H9 (cell line): ENCODE measurements at regions not wholly inside any gene's neighbourhood (a gene's known extent, or its start where the extent isn't known, plus 50 kb on each side); places are given as distances from the start of the nearest gene placed in this dataset.

Source experiments
- DNase-seq: peaks from one replicate; pipeline ENCODE4 v3.0.0-alpha.2; 2017
- H2AFZ ChIP-seq: one replicate; pipeline ENCODE4 v1.6.1; 2013; ENCODE audit warnings: mild to moderate bottlenecking, low read length, control low read depth, moderate library complexity
- H2AK5ac ChIP-seq: 2 replicates; pipeline ENCODE4 v1.6.1; 2013; ENCODE audit warnings: low read length, control low read depth, mixed read lengths; ENCODE audit not compliant: insufficient read length
- H2BK120ac ChIP-seq: one replicate; pipeline ENCODE4 v1.6.1; 2013; ENCODE audit warnings: low read depth, mild to moderate bottlenecking, low read length, control low read depth, inconsistent platforms; ENCODE audit not compliant: poor library complexity, severe bottlenecking
- H2BK12ac ChIP-seq: 2 replicates; pipeline ENCODE4 v1.6.1; 2013; ENCODE audit warnings: low read length, control low read depth, mixed read lengths, low read depth; ENCODE audit not compliant: insufficient read length
- H2BK15ac ChIP-seq: 2 replicates; pipeline ENCODE4 v1.6.1; 2013; ENCODE audit warnings: low read depth, low read length, control low read depth
- H2BK20ac ChIP-seq: one replicate; pipeline ENCODE4 v1.6.1; 2013; ENCODE audit warnings: low read depth, mild to moderate bottlenecking, low read length, control low read depth, inconsistent platforms; ENCODE audit not compliant: poor library complexity, severe bottlenecking
- H2BK5ac ChIP-seq: 2 replicates; pipeline ENCODE4 v1.6.1; 2013; ENCODE audit warnings: low read length, control low read depth, mixed read lengths; ENCODE audit not compliant: insufficient read length
- H3K14ac ChIP-seq: 2 replicates; pipeline ENCODE4 v1.6.1; 2013; ENCODE audit warnings: low read length, control low read depth; ENCODE audit not compliant: insufficient read depth
- H3K18ac ChIP-seq: 2 replicates; pipeline ENCODE4 v1.6.1; 2013; ENCODE audit warnings: low read depth, mild to moderate bottlenecking, mixed read lengths, low read length, control low read depth; ENCODE audit not compliant: insufficient read length
- H3K23ac ChIP-seq: 2 replicates; pipeline ENCODE4 v1.6.1; 2013; ENCODE audit warnings: low read length, control low read depth, mixed read lengths, low read depth; ENCODE audit not compliant: insufficient read length
- H3K23me2 ChIP-seq: 2 replicates; pipeline ENCODE4 v1.6.1; 2013; ENCODE audit warnings: low read depth, mild to moderate bottlenecking, mixed read lengths, low read length, control low read depth; ENCODE audit not compliant: insufficient read length, poor library complexity, severe bottlenecking
- H3K27ac ChIP-seq: 2 replicates; pipeline ENCODE4 v1.5.1; 2013; ENCODE audit warnings: low read length, control low read depth, mixed read lengths, low read depth; ENCODE audit not compliant: insufficient read length
- H3K27me3 ChIP-seq: 2 replicates; pipeline ENCODE4 v1.6.1; 2013; ENCODE audit warnings: low read length, control low read depth, inconsistent platforms; ENCODE audit not compliant: insufficient read depth
- H3K4ac ChIP-seq: 2 replicates; pipeline ENCODE4 v1.6.1; 2013; ENCODE audit warnings: low read depth, mild to moderate bottlenecking, control low read depth, inconsistent platforms, low read length, moderate library complexity
- H3K4me1 ChIP-seq: 2 replicates; pipeline ENCODE4 v1.6.1; 2013; ENCODE audit warnings: low read length, control low read depth, inconsistent platforms; ENCODE audit not compliant: insufficient read depth
- H3K4me2 ChIP-seq: 2 replicates; pipeline ENCODE4 v1.6.1; 2013; ENCODE audit warnings: low read length, control low read depth, mixed read lengths; ENCODE audit not compliant: insufficient read length, insufficient read depth
- H3K56ac ChIP-seq: 2 replicates; pipeline ENCODE4 v1.6.1; 2013; ENCODE audit warnings: low read depth, mild to moderate bottlenecking, mixed read lengths, low read length, control low read depth; ENCODE audit not compliant: insufficient read length
- H3K79me1 ChIP-seq: 2 replicates; pipeline ENCODE4 v1.6.1; 2013; ENCODE audit warnings: low read depth, mild to moderate bottlenecking, moderate library complexity, low read length, control low read depth, inconsistent platforms; ENCODE audit not compliant: insufficient read depth, poor library complexity, severe bottlenecking
- H3K79me2 ChIP-seq: 2 replicates; pipeline ENCODE4 v1.6.1; 2013; ENCODE audit warnings: low read length, control low read depth, inconsistent platforms; ENCODE audit not compliant: insufficient read depth
- H3K9ac ChIP-seq: 2 replicates; pipeline ENCODE4 v1.6.1; 2013; ENCODE audit warnings: low read length, control low read depth, mixed read lengths; ENCODE audit not compliant: insufficient read length; ENCODE audit errors: extremely low read depth
- H3K9me3 ChIP-seq: one replicate; pipeline ENCODE4 v1.6.1; 2013; ENCODE audit warnings: low read depth, low read length, inconsistent platforms; ENCODE audit not compliant: control insufficient read depth
- H3T11ph ChIP-seq: one replicate; pipeline ENCODE4 v1.6.1; 2013; ENCODE audit warnings: mild to moderate bottlenecking, low read length, control low read depth, inconsistent platforms
- H4K20me1 ChIP-seq: one replicate; pipeline ENCODE4 v1.6.1; 2013; ENCODE audit not compliant: control insufficient read depth, insufficient read length, insufficient read depth
- H4K5ac ChIP-seq: 2 replicates; pipeline ENCODE4 v1.6.1; 2013; ENCODE audit warnings: low read depth, mild to moderate bottlenecking, mixed read lengths, low read length, control low read depth; ENCODE audit not compliant: insufficient read length
- H4K8ac ChIP-seq: replicated peaks from 2 replicates; pipeline ENCODE4 v1.6.1; 2013; ENCODE audit warnings: low read length, control low read depth, mixed read lengths, low read depth; ENCODE audit not compliant: insufficient read length
- H4K91ac ChIP-seq: 2 replicates; pipeline ENCODE4 v1.6.1; 2013; ENCODE audit warnings: low read depth, mild to moderate bottlenecking, moderate library complexity, mixed read lengths, low read length, control low read depth; ENCODE audit not compliant: insufficient read length
- H3K27ac Mint-ChIP-seq, 3 experiments: 2 replicates in 2 of 3; 3 replicates in 1 of 3; pipeline ENCODE4 v1.8.0; 2020 to 2021; ENCODE audit warnings: mixed read lengths in 3 of 3, mild to moderate bottlenecking in 1 of 3, moderate library complexity in 1 of 3
- H3K27me3 Mint-ChIP-seq: 2 replicates; pipeline ENCODE4 v1.8.0; 2021; ENCODE audit warnings: low read depth, mild to moderate bottlenecking, moderate library complexity, mixed read lengths
- H3K36me3 Mint-ChIP-seq, 3 experiments: 2 replicates in 2 of 3; 3 replicates in 1 of 3; pipeline ENCODE4 v1.8.0; 2020 to 2021; ENCODE audit warnings: low read depth in 3 of 3, mixed read lengths in 3 of 3; ENCODE audit not compliant: insufficient read depth in 1 of 3
- H3K4me1 Mint-ChIP-seq, 2 experiments: 2 replicates each; pipeline ENCODE4 v1.8.0; 2020; ENCODE audit warnings: mixed read lengths in 2 of 2
- H3K4me3 Mint-ChIP-seq, 2 experiments: 2 replicates in 1 of 2; 3 replicates in 1 of 2; pipeline ENCODE4 v1.8.0; 2020 to 2021; ENCODE audit warnings: mild to moderate bottlenecking in 2 of 2, mixed read lengths in 2 of 2, moderate library complexity in 1 of 2
- H3K9me3 Mint-ChIP-seq, 2 experiments: 2 replicates in 1 of 2; 3 replicates in 1 of 2; pipeline ENCODE4 v1.8.0; 2020; ENCODE audit warnings: mild to moderate bottlenecking in 2 of 2, mixed read lengths in 2 of 2, moderate library complexity in 1 of 2
- WGBS: extraction: QIAGEN DNeasy Blood & Tissue Kit; methylation state at CpG from one replicate; pipeline ENCODE4 v1.1.7; 2013; ENCODE audit warnings: missing lambda C conversion rate, low lambda C conversion rate, mixed read lengths; ENCODE audit not compliant: insufficient read length; ENCODE audit errors: extremely low coverage; 5-methylcytosine and 5-hydroxymethylcytosine counted together
- TF ChIP-seq, protein P1 (sequence below): fragments of 200-600 bp; sonication (generic); conservative IDR thresholded peaks from 3 replicates; pipeline ENCODE4 v1.8.0; 2021; ENCODE audit warnings: antibody characterized with exemption, mild to moderate bottlenecking

DNA sequence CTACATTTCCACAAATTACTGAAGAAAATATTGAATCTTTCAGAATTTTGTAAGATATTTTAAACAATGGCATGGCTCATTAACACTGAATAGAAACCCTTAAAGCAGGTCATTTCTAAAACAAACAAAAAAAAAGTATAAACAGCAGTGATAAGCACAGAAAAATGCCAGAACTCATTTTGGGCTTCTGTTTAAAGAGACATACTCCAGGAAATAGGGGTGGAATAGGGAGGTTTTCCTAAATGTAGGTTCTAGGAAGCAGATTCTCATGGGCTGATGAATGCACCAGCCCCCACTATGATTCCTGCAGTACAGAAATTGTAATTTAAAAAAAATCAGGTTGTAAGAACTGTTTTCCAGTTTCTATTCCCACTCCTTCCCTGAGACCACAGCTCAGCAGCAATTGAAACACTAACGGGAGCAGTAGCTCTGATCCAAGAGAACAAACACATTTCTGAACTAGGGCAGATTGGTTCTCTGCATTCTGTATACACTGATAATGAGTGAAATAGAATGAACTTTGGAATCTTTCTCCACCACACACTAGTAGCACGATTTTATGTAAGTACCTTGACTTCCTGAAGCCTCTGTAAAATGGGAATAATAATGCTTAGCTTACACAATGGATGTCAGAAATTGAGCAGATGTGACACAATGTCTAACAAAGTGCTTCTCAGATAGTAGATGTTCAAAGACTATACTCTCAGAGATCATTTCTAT is 115.6 kb upstream of the TMTC1 start:
- WGBS: no CpG with 5 or more reads among the region's 2 CpGs
- Histone ChIP-seq H3K4me2 (no peak overlapping the region), H3K14ac (no peak overlapping the region), H4K91ac (no peak overlapping the region), H2AFZ (no peak overlapping the region), H3K18ac (no peak overlapping the region), H3K27me3 (no peaks in the 10 kb centered on the region), H2BK5ac (no peak overlapping the region), H3T11ph (no peak overlapping the region), H3K79me1 (no peaks in the 10 kb centered on the region), H3K9me3 (no peaks in the 10 kb centered on the region), H4K5ac (no peak overlapping the region), H3K4ac (no peak overlapping the region), H3K56ac (no peak overlapping the region), H3K23ac (no peak overlapping the region), H3K27ac (no peak overlapping the region), H3K4me1 (0 out of 2 replicates have a peak, but pooled peaks cover 3% of the 10 kb centered on the region), H2BK12ac (no peak overlapping the region), H2BK120ac (no peak overlapping the region), H3K9ac (no peak overlapping the region), H4K20me1 (no peaks in the 10 kb centered on the region), H2BK20ac (no peak overlapping the region), H2AK5ac (no peak overlapping the region), H2BK15ac (no peak overlapping the region), H3K23me2 (no peaks in the 10 kb centered on the region), H4K8ac (no peak overlapping the region), H3K79me2 (no peaks in the 10 kb centered on the region)
- Mint-ChIP-seq H3K36me3 (0 out of 7 replicates have a peak, but pooled peaks cover 0 to 3% (median 0%) of the 10 kb centered on the region in 3 experiments), H3K27ac (no peak overlapping the region), H3K9me3 (no peaks in the 10 kb centered on the region; a peak in 1 of 5 replicates), H3K4me3 (no peak overlapping the region), H3K4me1 (peaks cover 15 to 20% of the 10 kb centered on the region in 2 experiments), H3K27me3 (no peaks in the 10 kb centered on the region; the same call in 1 of the 2 replicates)
- DNase-seq: no peak
- TF ChIP-seq, protein P1, sequence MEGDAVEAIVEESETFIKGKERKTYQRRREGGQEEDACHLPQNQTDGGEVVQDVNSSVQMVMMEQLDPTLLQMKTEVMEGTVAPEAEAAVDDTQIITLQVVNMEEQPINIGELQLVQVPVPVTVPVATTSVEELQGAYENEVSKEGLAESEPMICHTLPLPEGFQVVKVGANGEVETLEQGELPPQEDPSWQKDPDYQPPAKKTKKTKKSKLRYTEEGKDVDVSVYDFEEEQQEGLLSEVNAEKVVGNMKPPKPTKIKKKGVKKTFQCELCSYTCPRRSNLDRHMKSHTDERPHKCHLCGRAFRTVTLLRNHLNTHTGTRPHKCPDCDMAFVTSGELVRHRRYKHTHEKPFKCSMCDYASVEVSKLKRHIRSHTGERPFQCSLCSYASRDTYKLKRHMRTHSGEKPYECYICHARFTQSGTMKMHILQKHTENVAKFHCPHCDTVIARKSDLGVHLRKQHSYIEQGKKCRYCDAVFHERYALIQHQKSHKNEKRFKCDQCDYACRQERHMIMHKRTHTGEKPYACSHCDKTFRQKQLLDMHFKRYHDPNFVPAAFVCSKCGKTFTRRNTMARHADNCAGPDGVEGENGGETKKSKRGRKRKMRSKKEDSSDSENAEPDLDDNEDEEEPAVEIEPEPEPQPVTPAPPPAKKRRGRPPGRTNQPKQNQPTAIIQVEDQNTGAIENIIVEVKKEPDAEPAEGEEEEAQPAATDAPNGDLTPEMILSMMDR: no peak
